ENCODE measurements at regions not wholly inside any gene's neighbourhood (a gene's known extent, or its start where the extent isn't known, plus 50 kb on each side); places are given as distances from the start of the nearest gene placed in this dataset.

DNA sequence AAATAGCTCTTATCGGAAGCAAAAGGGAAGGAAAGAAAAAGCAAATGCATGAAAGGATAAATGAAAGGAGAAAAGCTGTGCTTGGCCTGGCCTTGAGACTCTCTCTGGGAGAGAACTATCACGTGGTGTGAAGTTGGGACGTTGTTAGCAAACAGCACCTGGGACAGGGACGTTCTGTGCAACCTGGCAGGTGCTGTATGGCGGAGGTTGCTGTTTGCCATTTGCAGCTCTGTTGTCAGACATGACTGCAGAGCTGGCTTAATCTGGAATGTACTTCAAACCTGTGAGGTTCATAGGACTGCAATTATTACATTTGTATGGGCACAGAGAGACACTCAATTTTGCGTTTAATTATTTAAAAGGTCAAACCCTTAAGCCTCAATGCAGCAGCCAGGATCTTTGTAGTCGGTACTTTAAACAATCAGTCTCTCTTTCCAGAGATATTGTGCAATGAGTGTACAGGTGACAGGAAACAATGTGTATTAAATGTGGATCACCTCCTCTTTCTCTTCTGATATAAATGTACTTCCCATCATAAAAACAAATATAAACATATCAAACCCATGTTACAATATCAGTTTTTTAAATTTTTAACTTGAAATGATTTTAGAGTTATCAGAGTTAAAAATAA is 800.5 kb upstream of the KCND2 start:
- DNase-seq (ENCODE audit: low spot score in 2 of 2) (no peak), ATAC-seq (no peak)
- no peak overlapping the region for H3K4me3 Mint-ChIP-seq
- no peak overlapping the region for H3K27ac Mint-ChIP-seq
- no peaks in the 10 kb centered on the region for H3K36me3 Mint-ChIP-seq
- H3K9me3 Mint-ChIP-seq: peaks cover 4% of the 10 kb centered on the region
- H3K4me1 Mint-ChIP-seq: no peaks in the 10 kb centered on the region

DNA sequence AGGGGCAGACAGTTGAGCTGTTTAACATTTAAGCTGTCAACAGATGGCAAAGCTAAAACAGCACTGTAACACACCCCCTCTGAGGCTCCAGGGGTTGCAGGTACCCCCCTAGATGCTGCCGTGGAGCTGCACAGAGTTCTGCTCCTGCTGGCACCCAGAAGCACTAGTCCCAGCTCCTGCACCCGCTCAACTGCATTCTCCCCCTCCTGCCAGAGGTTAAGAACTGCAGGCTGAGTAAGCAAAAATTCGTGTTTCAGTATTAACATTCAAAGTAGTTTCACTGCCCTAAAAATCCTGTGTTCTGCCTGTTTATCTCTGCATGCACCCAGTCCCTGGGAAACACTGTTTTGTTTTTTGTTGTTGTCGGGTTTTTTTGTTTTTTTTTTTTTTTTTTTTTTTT is 790.8 kb upstream of the KCND2 start:
- H3K36me3 Mint-ChIP-seq: no peaks in the 10 kb centered on the region
- no peak for DNase-seq (ENCODE audit: low spot score in 2 of 2)
- no peaks in the 10 kb centered on the region for H3K4me1 Mint-ChIP-seq
- H3K9me3 Mint-ChIP-seq: peaks cover 19% of the 10 kb centered on the region
- H3K27ac Mint-ChIP-seq: no peak overlapping the region
- ATAC-seq: no peak
- H3K4me3 Mint-ChIP-seq: no peak overlapping the region

DNA sequence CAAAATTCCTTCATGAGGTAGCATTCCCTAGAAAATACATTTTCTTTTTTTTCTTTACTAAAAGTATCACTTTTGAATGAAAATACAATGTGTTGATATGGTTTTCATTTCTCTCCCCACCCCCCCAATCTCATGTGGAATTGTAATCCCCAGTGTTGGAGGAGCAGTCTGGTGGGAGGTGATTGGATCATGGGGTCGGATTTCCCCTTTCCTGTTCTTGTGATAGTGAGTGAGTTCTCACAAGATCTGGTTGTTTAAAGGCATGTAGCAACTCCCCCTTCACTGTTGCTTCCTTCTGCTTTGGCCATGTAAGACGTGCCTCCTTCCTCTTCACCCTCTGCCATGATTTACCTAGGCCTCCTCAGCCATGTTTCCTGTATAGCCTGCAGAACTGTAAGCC is 790.3 kb upstream of the KCND2 start:
- H3K4me1 Mint-ChIP-seq: no peaks in the 10 kb centered on the region
- DNase-seq (ENCODE audit: low spot score in 2 of 2): no peak
- H3K27ac Mint-ChIP-seq: no peak overlapping the region
- H3K9me3 Mint-ChIP-seq: peaks cover 19% of the 10 kb centered on the region
- ATAC-seq: no peak
- no peaks in the 10 kb centered on the region for H3K36me3 Mint-ChIP-seq
- H3K4me3 Mint-ChIP-seq: no peak overlapping the region

DNA sequence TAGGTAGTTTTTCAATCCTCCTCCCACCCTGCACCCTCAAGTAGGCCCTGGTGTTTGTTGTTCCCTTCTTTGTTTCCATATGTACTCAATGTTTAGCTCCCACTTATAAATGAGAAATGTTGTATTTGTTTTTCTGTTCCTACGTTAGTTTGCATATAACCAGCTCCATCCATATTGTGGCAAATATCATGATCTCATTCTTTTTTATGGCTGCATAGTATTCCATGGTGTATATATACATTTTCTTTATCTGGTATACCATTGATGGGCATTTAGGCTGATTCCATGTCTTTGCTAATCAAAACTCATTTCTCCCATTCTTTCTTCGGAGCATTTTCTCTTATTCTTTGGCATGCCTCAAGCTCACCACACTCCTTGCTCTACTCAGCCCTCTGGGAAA is 789.6 kb upstream of the KCND2 start:
- Mint-ChIP-seq H3K36me3 (no peaks in the 10 kb centered on the region), H3K27ac (no peak overlapping the region), H3K4me3 (no peak overlapping the region), H3K4me1 (no peaks in the 10 kb centered on the region), H3K9me3 (peaks cover 21% of the 10 kb centered on the region)
- DNase-seq (ENCODE audit: low spot score in 2 of 2) (no peak), ATAC-seq (no peak)

DNA sequence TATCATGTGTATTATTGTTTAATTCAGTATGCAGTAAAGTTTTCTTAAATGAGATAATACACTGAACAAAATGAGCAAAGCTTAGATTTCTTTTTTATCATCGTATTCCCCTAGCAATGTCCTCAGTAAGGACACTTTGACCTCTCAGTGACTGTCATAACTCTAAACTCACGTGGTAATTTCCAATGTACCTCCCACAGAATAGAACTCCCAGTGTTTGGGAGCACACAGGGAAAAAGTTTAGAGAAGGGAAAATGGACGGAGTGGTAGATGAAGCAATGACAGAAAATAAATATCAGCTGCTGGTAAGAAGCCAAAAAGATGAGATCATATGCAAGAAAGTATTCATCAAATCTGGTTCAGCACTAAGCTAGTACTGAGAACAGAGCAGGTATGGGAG is 758.6 kb upstream of the KCND2 start:
- no peaks in the 10 kb centered on the region for H3K4me1 Mint-ChIP-seq
- H3K9me3 Mint-ChIP-seq: peaks cover 12% of the 10 kb centered on the region
- no peak for ATAC-seq
- no peak overlapping the region for H3K4me3 Mint-ChIP-seq
- no peaks in the 10 kb centered on the region for H3K36me3 Mint-ChIP-seq
- no peak for DNase-seq (ENCODE audit: low spot score in 2 of 2)
- H3K27ac Mint-ChIP-seq: no peak overlapping the region

DNA sequence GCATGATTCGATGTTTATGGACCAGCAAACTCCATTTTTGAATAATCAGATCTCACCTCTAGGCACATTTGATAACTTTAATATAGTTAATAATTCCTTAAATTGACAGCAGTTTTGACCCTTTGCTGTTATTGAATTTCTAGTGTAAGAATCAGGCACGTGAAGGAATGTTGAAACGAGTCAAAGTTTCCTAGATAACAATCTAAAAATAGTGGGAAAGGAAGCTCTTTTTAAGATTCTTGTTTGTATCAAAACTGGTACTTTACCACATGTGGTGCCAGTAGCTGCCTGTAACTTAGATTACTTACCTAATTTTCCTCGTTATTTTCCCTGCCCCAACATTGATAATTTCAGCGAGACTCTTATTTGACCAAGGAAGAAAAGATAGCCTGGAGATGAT is 757.8 kb upstream of the KCND2 start:
- H3K9me3 Mint-ChIP-seq: peaks cover 16% of the 10 kb centered on the region
- no peak for ATAC-seq
- H3K4me1 Mint-ChIP-seq: no peaks in the 10 kb centered on the region
- H3K27ac Mint-ChIP-seq: no peak overlapping the region
- no peaks in the 10 kb centered on the region for H3K36me3 Mint-ChIP-seq
- no peak overlapping the region for H3K4me3 Mint-ChIP-seq
- DNase-seq (ENCODE audit: low spot score in 2 of 2): no peak

DNA sequence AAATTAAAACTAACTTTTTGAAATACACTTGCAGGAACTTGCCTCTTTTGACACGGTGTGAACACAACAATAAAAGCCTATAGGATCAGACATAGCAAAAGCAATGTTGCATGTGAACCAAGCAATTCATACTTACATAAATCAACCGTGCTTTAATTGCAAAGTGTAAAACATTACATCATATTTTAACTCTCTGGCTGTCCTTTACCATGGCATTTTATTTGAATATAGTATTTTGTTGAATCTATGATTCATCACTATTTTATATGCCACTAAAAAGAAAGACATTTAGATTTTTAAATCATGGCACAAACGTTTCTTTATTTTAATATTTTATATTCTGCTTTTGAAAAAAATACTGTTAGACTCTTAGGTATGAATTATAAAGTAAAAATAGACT is 757.0 kb upstream of the KCND2 start:
- H3K4me3 Mint-ChIP-seq: no peak overlapping the region
- peaks cover 16% of the 10 kb centered on the region for H3K9me3 Mint-ChIP-seq
- H3K36me3 Mint-ChIP-seq: no peaks in the 10 kb centered on the region
- ATAC-seq: no peak
- no peak overlapping the region for H3K27ac Mint-ChIP-seq
- DNase-seq (ENCODE audit: low spot score in 2 of 2): no peak
- H3K4me1 Mint-ChIP-seq: no peaks in the 10 kb centered on the region

- H3K36me3 Mint-ChIP-seq: no peaks in the 10 kb centered on the region
- peaks cover 8% of the 10 kb centered on the region for H3K9me3 Mint-ChIP-seq
- no peak overlapping the region for H3K27ac Mint-ChIP-seq
- no peak overlapping the region for H3K4me3 Mint-ChIP-seq
- DNase-seq (ENCODE audit: low spot score in 2 of 2) (no peak), ATAC-seq (no peak)
- H3K4me1 Mint-ChIP-seq: no peaks in the 10 kb centered on the region
These were observed 750.7 kb upstream of the KCND2 start for GRCh38 chr7:119522263-119522662.

DNA sequence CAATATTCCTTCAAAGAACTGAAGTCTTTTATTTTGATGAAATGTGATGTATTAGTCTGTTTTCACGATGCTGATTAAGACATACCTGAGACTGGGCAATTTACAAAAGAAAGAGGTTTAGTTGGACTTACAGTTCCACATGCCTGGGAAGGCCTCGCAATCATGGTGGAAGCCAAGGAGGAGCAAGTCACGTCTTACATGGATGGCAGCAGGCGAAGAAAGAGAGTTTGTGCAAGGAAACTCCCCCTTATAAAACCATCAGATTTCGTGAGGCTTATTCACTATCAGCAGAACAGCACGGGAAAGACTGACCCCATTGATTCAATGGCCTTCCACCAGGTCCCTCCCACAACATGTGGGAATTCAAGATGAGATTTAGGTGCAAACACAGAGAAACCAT is 750.3 kb upstream of the KCND2 start:
- peaks cover 11% of the 10 kb centered on the region for H3K9me3 Mint-ChIP-seq
- no peaks in the 10 kb centered on the region for H3K36me3 Mint-ChIP-seq
- no peak overlapping the region for H3K4me3 Mint-ChIP-seq
- DNase-seq (ENCODE audit: low spot score in 2 of 2) (no peak), ATAC-seq (no peak)
- no peaks in the 10 kb centered on the region for H3K4me1 Mint-ChIP-seq
- H3K27ac Mint-ChIP-seq: no peak overlapping the region

GRCh38 chr7:119545118-119545517 is 727.9 kb upstream of the KCND2 start:
- Mint-ChIP-seq H3K27ac (no peak overlapping the region), H3K4me1 (no peaks in the 10 kb centered on the region), H3K9me3 (peaks cover 7% of the 10 kb centered on the region), H3K36me3 (no peaks in the 10 kb centered on the region), H3K4me3 (no peak overlapping the region)
- ATAC-seq (no peak), DNase-seq (ENCODE audit: low spot score in 2 of 2) (no peak)

DNA sequence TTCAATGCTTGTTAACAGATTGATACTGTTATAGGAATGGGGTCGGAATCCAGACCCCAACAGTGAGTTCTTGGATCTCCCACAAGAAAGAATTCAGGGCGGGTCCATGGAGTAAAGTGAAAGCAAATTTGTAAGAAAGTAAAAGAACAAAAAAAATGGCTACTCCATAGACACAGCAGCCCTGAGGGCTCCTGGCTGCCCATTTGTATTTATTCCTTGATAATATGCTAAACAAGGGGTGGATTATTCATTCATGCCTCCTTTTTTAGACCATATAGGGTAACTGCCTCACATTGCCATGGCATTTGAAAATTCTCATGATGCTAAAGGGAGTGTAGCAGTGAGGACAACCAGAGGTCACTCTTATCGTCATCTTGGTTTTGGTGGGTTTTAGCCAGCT is 717.2 kb upstream of the KCND2 start:
- H3K9me3 Mint-ChIP-seq: peaks cover 13% of the 10 kb centered on the region
- H3K36me3 Mint-ChIP-seq: no peaks in the 10 kb centered on the region
- ATAC-seq (no peak), DNase-seq (ENCODE audit: low spot score in 2 of 2) (no peak)
- H3K4me1 Mint-ChIP-seq: no peaks in the 10 kb centered on the region
- H3K4me3 Mint-ChIP-seq: no peak overlapping the region
- H3K27ac Mint-ChIP-seq: no peak overlapping the region

GRCh38 chr7:119556436-119556835 is 716.5 kb upstream of the KCND2 start:
- Mint-ChIP-seq H3K27ac (no peak overlapping the region), H3K4me1 (no peaks in the 10 kb centered on the region), H3K4me3 (no peak overlapping the region), H3K36me3 (no peaks in the 10 kb centered on the region), H3K9me3 (peaks cover 15% of the 10 kb centered on the region)
- ATAC-seq (no peak), DNase-seq (ENCODE audit: low spot score in 2 of 2) (no peak)

GRCh38 chr7:119561751-119562150 is 711.2 kb upstream of the KCND2 start:
- H3K4me1 Mint-ChIP-seq: no peaks in the 10 kb centered on the region
- DNase-seq (ENCODE audit: low spot score in 2 of 2) (no peak), ATAC-seq (no peak)
- H3K4me3 Mint-ChIP-seq: no peak overlapping the region
- H3K9me3 Mint-ChIP-seq: peaks cover 26% of the 10 kb centered on the region
- H3K36me3 Mint-ChIP-seq: no peaks in the 10 kb centered on the region
- H3K27ac Mint-ChIP-seq: no peak overlapping the region

GRCh38 chr7:119562839-119563238 is 710.1 kb upstream of the KCND2 start:
- no peak for ATAC-seq
- no peak overlapping the region for H3K27ac Mint-ChIP-seq
- H3K4me1 Mint-ChIP-seq: no peaks in the 10 kb centered on the region
- H3K36me3 Mint-ChIP-seq: no peaks in the 10 kb centered on the region
- DNase-seq (ENCODE audit: low spot score in 2 of 2): no peak
- no peak overlapping the region for H3K4me3 Mint-ChIP-seq
- peaks cover 26% of the 10 kb centered on the region for H3K9me3 Mint-ChIP-seq

DNA sequence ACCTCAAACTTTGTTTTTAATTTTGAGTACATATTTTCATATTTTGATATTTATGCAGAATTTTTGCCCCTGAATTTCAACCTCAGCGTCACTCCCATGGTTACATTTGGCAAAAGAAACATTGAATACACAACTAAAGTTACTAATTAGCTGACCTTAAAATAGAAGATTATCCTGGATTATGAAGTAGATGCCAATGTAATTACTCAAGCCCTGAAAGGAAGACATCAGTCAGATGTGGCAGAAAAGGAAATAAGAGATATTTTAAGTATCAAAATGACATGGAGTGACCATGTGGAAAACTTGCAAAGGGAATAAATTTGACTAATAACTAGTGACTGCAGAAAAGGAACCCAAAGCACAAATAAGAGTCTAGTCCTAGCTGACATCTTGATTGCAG is 701.3 kb upstream of the KCND2 start:
- no peak for DNase-seq (ENCODE audit: low spot score in 2 of 2)
- no peaks in the 10 kb centered on the region for H3K36me3 Mint-ChIP-seq
- no peak overlapping the region for H3K27ac Mint-ChIP-seq
- H3K9me3 Mint-ChIP-seq: peaks cover 9% of the 10 kb centered on the region
- H3K4me3 Mint-ChIP-seq: no peak overlapping the region
- no peak for ATAC-seq
- no peaks in the 10 kb centered on the region for H3K4me1 Mint-ChIP-seq

DNA sequence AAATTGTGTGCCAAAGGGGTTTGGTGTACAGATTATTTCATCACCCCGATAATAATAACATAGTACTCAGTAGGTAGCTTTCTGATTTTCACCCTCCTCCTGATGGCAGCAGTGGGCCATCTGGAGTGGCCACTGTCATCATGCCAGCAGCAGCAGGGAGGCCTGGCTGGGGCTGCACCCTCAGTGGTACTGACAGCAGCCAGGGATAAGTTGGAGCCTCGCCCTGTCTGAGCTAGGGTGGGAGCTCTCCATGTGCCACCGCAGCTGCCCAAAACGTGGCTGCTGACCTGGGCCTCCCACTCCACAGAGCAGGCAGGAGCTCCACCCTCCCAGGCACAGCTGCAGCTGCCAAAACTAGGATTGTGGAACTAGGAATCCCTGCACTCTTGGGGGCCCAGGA is 700.8 kb upstream of the KCND2 start:
- Mint-ChIP-seq H3K9me3 (peaks cover 10% of the 10 kb centered on the region), H3K27ac (no peak overlapping the region), H3K36me3 (no peaks in the 10 kb centered on the region), H3K4me1 (no peaks in the 10 kb centered on the region), H3K4me3 (no peak overlapping the region)
- peak; percentile 11 for ATAC-seq
- DNase-seq (ENCODE audit: low spot score in 2 of 2): no peak

GRCh38 chr7:119572541-119572940 is 700.4 kb upstream of the KCND2 start:
- Mint-ChIP-seq H3K4me1 (no peaks in the 10 kb centered on the region), H3K27ac (no peak overlapping the region), H3K4me3 (no peak overlapping the region), H3K36me3 (no peaks in the 10 kb centered on the region), H3K9me3 (peaks cover 12% of the 10 kb centered on the region)
- DNase-seq (ENCODE audit: low spot score in 2 of 2) (no peak), ATAC-seq (no peak)
